Smooth muscle cell (in vitro differentiated cells): ENCODE measurements at regions not wholly inside any gene's neighbourhood (a gene's known extent, or its start where the extent isn't known, plus 50 kb on each side); places are given as distances from the start of the nearest gene placed in this dataset.
"Not testable (repeated sequence)": the region's sequence is repeated elsewhere in the genome, so short reads cannot be mapped to it uniquely, and the experiment has no call there.

Source experiments
- DNase-seq: peaks from one replicate; lab custom pipeline; 2025; ENCODE audit not compliant: unreplicated experiment; lab: John Stamatoyannopoulos, UW
- H2AFZ ChIP-seq: fragments of 200-600 bp; sonication (generic); 2 replicates; pipeline ENCODE4 v1.6.0; 2016; ENCODE audit warnings: antibody characterized with exemption, low read depth, mild to moderate bottlenecking
- H3F3A ChIP-seq: fragments of 200-600 bp; sonication (generic); 2 replicates; pipeline ENCODE4 v1.6.0; 2017; ENCODE audit warnings: antibody characterized with exemption, low read depth
- H3K27ac ChIP-seq: fragments of 200-600 bp; sonication (generic); 2 replicates; pipeline ENCODE4 v1.5.1; 2016; ENCODE audit warnings: low read depth, mild to moderate bottlenecking
- H3K27me3 ChIP-seq: fragments of 200-600 bp; sonication (generic); 2 replicates; pipeline ENCODE4 v1.6.1; 2016; ENCODE audit warnings: low read depth, mild to moderate bottlenecking
- H3K36me3 ChIP-seq: fragments of 200-600 bp; sonication (generic); 2 replicates; pipeline ENCODE4 v1.5.1; 2016; ENCODE audit warnings: low read depth
- H3K4me1 ChIP-seq: fragments of 200-600 bp; sonication (generic); 2 replicates; pipeline ENCODE4 v1.5.1; 2016; ENCODE audit warnings: low read depth
- H3K4me2 ChIP-seq: fragments of 200-600 bp; sonication (generic); 2 replicates; pipeline ENCODE4 v1.6.0; 2016; ENCODE audit warnings: mild to moderate bottlenecking
- H3K4me3 ChIP-seq: fragments of 200-600 bp; sonication (generic); 2 replicates; pipeline ENCODE4 v1.5.1; 2016; ENCODE audit warnings: mild to moderate bottlenecking
- H3K79me2 ChIP-seq: fragments of 200-600 bp; sonication (generic); 2 replicates; pipeline ENCODE4 v1.6.0; 2016; ENCODE audit warnings: low read depth, mild to moderate bottlenecking
- H3K9ac ChIP-seq: fragments of 200-600 bp; sonication (generic); 2 replicates; pipeline ENCODE4 v1.6.0; 2016; ENCODE audit warnings: low read depth
- H3K9me3 ChIP-seq: fragments of 200-600 bp; sonication (generic); replicated peaks from 2 replicates; pipeline ENCODE4 v1.5.1; 2016; ENCODE audit warnings: low read depth
- H4K20me1 ChIP-seq: fragments of 200-600 bp; sonication (generic); 2 replicates; pipeline ENCODE4 v1.6.0; 2016; ENCODE audit warnings: low read depth
- CTCF ChIP-seq: fragments of 200-600 bp; sonication (generic); IDR thresholded peaks from 2 replicates; pipeline ENCODE4 v1.5.1; 2017; ENCODE audit warnings: borderline replicate concordance, mild to moderate bottlenecking, antibody characterized with exemption; ENCODE audit not compliant: insufficient read depth, poor library complexity, severe bottlenecking
- WGBS: methylation state at CpG from one replicate; pipeline ENCODE4 v1.1.7; 2016; ENCODE audit warnings: low lambda C conversion rate; 5-methylcytosine and 5-hydroxymethylcytosine counted together

GRCh38 chr9:102434545-102434944 is 560.6 kb upstream of the CYLC2 start:
- Histone ChIP-seq H3K4me1 (no peaks in the 10 kb centered on the region), H3K4me3 (no peak overlapping the region), H4K20me1 (no peaks in the 10 kb centered on the region), H3K79me2 (no peaks in the 10 kb centered on the region), H3K9ac (no peak overlapping the region), H3K27me3 (no peaks in the 10 kb centered on the region), H3K9me3 (no peaks in the 10 kb centered on the region), H3K27ac (no peak overlapping the region), H3K4me2 (no peak overlapping the region), H2AFZ (no peak overlapping the region), H3K36me3 (no peaks in the 10 kb centered on the region), H3F3A (no peaks in the 10 kb centered on the region)
- WGBS = 33% methylated on average over 1 of the region's 1 CpG
- TF ChIP-seq CTCF = no peak
- DNase-seq = no peak

- Histone ChIP-seq H3K4me2 (no peak overlapping the region), H3K27ac (no peak overlapping the region), H3K27me3 (no peaks in the 10 kb centered on the region), H3K4me3 (no peak overlapping the region), H3F3A (no peaks in the 10 kb centered on the region), H4K20me1 (no peaks in the 10 kb centered on the region), H3K4me1 (no peaks in the 10 kb centered on the region), H3K79me2 (no peaks in the 10 kb centered on the region), H3K36me3 (no peaks in the 10 kb centered on the region), H2AFZ (no peak overlapping the region), H3K9me3 (no peaks in the 10 kb centered on the region), H3K9ac (no peak overlapping the region)
- WGBS = 82% methylated on average over 4 of the region's 4 CpGs
- peak; percentile 9 for TF ChIP-seq CTCF
- DNase-seq = no peak
These were observed 566.8 kb upstream of the CYLC2 start for GRCh38 chr9:102428305-102428704.

GRCh38 chr9:102416251-102416650 is 578.9 kb upstream of the CYLC2 start:
- WGBS = 80% methylated on average over 3 of the region's 3 CpGs
- not testable (repeated sequence) for H3K79me2 ChIP-seq, H3K27ac ChIP-seq, H3K36me3 ChIP-seq, H3K4me2 ChIP-seq, H3K4me1 ChIP-seq, H3K27me3 ChIP-seq, DNase-seq, H4K20me1 ChIP-seq, H3F3A ChIP-seq, H3K9me3 ChIP-seq, H2AFZ ChIP-seq, H3K4me3 ChIP-seq, H3K9ac ChIP-seq

GRCh38 chr9:102405218-102405867 is 589.8 kb upstream of the CYLC2 start:
- H2AFZ ChIP-seq = no peak overlapping the region
- no peak for DNase-seq
- H3K36me3 ChIP-seq = no peaks in the 10 kb centered on the region
- H3K9me3 ChIP-seq = no peaks in the 10 kb centered on the region
- H3K4me2 ChIP-seq = no peak overlapping the region
- no peak for TF ChIP-seq CTCF
- H3K27ac ChIP-seq = no peak overlapping the region
- no peaks in the 10 kb centered on the region for H3F3A ChIP-seq
- no peak overlapping the region for H3K9ac ChIP-seq
- no peaks in the 10 kb centered on the region for H3K79me2 ChIP-seq
- WGBS = 68% methylated on average over 5 of the region's 5 CpGs
- no peak overlapping the region for H3K4me3 ChIP-seq
- H4K20me1 ChIP-seq = no peaks in the 10 kb centered on the region
- no peaks in the 10 kb centered on the region for H3K27me3 ChIP-seq
- no peaks in the 10 kb centered on the region for H3K4me1 ChIP-seq
